ENCODE measurements at regions not wholly inside any gene's neighbourhood (a gene's known extent, or its start where the extent isn't known, plus 50 kb on each side); places are given as distances from the start of the nearest gene placed in this dataset.
A peak's percentile ranks its signal among the peaks of the same experiment; 100 is the strongest.
"Not testable (repeated sequence)": the region's sequence is repeated elsewhere in the genome, so short reads cannot be mapped to it uniquely, and the experiment has no call there.

- Histone ChIP-seq H3K27ac (peak overlapping the region; percentile 46 to 64), H3K36me3 (ENCODE audit: low read depth, missing control alignments) (no peaks in the 10 kb centered on the region), H3K9me3 (no peaks in the 10 kb centered on the region), H3K4me3 (no peak overlapping the region), H3K27me3 (no peaks in the 10 kb centered on the region), H3K4me1 (no peaks in the 10 kb centered on the region)
- no peak for DNase-seq
- no peak for TF ChIP-seq POLR2A (IDR thresholded peaks at IDR 0.05)
- TF ChIP-seq, protein P1, sequence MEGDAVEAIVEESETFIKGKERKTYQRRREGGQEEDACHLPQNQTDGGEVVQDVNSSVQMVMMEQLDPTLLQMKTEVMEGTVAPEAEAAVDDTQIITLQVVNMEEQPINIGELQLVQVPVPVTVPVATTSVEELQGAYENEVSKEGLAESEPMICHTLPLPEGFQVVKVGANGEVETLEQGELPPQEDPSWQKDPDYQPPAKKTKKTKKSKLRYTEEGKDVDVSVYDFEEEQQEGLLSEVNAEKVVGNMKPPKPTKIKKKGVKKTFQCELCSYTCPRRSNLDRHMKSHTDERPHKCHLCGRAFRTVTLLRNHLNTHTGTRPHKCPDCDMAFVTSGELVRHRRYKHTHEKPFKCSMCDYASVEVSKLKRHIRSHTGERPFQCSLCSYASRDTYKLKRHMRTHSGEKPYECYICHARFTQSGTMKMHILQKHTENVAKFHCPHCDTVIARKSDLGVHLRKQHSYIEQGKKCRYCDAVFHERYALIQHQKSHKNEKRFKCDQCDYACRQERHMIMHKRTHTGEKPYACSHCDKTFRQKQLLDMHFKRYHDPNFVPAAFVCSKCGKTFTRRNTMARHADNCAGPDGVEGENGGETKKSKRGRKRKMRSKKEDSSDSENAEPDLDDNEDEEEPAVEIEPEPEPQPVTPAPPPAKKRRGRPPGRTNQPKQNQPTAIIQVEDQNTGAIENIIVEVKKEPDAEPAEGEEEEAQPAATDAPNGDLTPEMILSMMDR (IDR thresholded peaks at IDR 0.05) = no peak
- intact Hi-C loops (cut with DNase I; ENCODE audit: low total_unique reads) = no loop called here
- WGBS, 2 donors = 50 to 51% methylated on average over 1 of the region's 1 CpG
Measured at GRCh38 chr2:14074691-14075090, 557.8 kb upstream of the LRATD1 start.

GRCh38 chr2:14079576-14079975 is 552.9 kb upstream of the LRATD1 start:
- no peak for DNase-seq
- H3K4me3 ChIP-seq = no peak overlapping the region
- intact Hi-C loops (cut with DNase I; ENCODE audit: low total_unique reads) = no loop called here
- no peak overlapping the region for H3K27ac ChIP-seq
- no peaks in the 10 kb centered on the region for H3K36me3 ChIP-seq (ENCODE audit: low read depth, missing control alignments)
- no peaks in the 10 kb centered on the region for H3K9me3 ChIP-seq
- no peak for TF ChIP-seq POLR2A (IDR thresholded peaks at IDR 0.05)
- TF ChIP-seq, protein P1 (IDR thresholded peaks at IDR 0.05) = no peak
- WGBS, 2 donors = 75 to 82% methylated on average over 3 of the region's 3 CpGs
- H3K4me1 ChIP-seq = no peaks in the 10 kb centered on the region
- H3K27me3 ChIP-seq = no peaks in the 10 kb centered on the region

GRCh38 chr2:14081521-14081920 is 551.0 kb upstream of the LRATD1 start:
- H3K27me3 ChIP-seq = no peaks in the 10 kb centered on the region
- TF ChIP-seq, protein P1 (IDR thresholded peaks at IDR 0.05) = no peak
- TF ChIP-seq POLR2A (IDR thresholded peaks at IDR 0.05) = no peak
- H3K4me1 ChIP-seq = no peaks in the 10 kb centered on the region
- WGBS, 2 donors = 90 to 100% methylated on average over 1 of the region's 1 CpG
- no peak for DNase-seq
- H3K4me3 ChIP-seq = no peak overlapping the region
- no peaks in the 10 kb centered on the region for H3K9me3 ChIP-seq
- no peaks in the 10 kb centered on the region for H3K36me3 ChIP-seq (ENCODE audit: low read depth, missing control alignments)
- intact Hi-C loops (cut with DNase I; ENCODE audit: low total_unique reads) = no loop called here
- H3K27ac ChIP-seq = no peak overlapping the region

DNA sequence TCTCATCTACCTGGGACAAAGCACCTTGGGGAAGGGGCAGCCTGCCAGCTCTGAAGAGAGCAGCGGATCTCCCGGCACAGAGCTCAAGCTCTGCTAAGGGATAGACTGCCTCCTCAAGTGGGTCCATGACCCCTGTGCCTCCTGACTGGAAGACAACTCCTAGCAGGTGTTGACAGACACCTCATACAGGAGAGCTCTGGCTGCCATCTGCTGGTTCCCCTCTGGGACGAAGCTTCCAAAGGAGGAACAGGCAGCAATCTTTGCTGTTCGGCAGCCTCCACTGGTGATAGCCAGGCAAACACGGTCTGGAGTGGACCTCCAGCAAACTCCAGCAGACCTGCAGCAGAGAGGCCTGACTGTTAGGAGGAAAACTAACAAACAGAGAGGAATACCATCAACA is 549.9 kb upstream of the LRATD1 start:
- Histone ChIP-seq H3K4me3 (no peak overlapping the region), H3K27me3 (no peaks in the 10 kb centered on the region), H3K27ac (no peak overlapping the region), H3K36me3 (ENCODE audit: low read depth, missing control alignments) (no peaks in the 10 kb centered on the region), H3K9me3 (no peaks in the 10 kb centered on the region), H3K4me1 (no peaks in the 10 kb centered on the region)
- intact Hi-C loops (cut with DNase I; ENCODE audit: low total_unique reads) = no loop called here
- WGBS, 2 donors = 91 to 94% methylated on average over 2 to 4 of the region's 5 CpGs
- no peak for DNase-seq
- TF ChIP-seq, protein P1 (IDR thresholded peaks at IDR 0.05) = no peak
- TF ChIP-seq POLR2A (IDR thresholded peaks at IDR 0.05) = no peak

GRCh38 chr2:14094592-14094991 is 537.9 kb upstream of the LRATD1 start:
- H3K27me3 ChIP-seq = no peaks in the 10 kb centered on the region
- no peak overlapping the region for H3K27ac ChIP-seq
- H3K9me3 ChIP-seq = no peaks in the 10 kb centered on the region
- H3K36me3 ChIP-seq (ENCODE audit: low read depth, missing control alignments) = no peaks in the 10 kb centered on the region
- no peak overlapping the region for H3K4me3 ChIP-seq
- TF ChIP-seq POLR2A (IDR thresholded peaks at IDR 0.05) = no peak
- TF ChIP-seq, protein P1 (IDR thresholded peaks at IDR 0.05) = no peak
- DNase-seq = no peak
- H3K4me1 ChIP-seq = no peaks in the 10 kb centered on the region
- intact Hi-C loops (cut with DNase I; ENCODE audit: low total_unique reads) = no loop called here
- WGBS, 2 donors = 82 to 94% methylated on average over 1 of the region's 1 CpG

DNA sequence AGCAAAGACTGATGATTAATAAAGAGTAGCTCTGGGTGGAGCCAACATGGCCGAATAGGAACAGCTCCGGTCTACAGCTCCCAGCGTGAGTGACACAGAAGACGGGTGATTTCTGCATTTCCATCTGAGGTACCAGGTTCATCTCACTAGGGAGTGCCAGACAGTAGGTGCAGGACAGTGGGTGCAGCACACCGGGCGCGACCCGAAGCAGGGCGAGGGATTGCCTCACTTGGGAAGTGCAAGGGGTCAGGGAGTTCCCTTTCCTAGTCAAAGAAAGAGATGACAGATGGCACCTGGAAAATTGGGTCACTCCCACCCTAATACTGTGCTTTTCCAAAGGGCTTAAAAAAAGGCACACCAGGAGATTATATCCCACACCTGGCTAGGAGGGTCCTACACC is 533.4 kb upstream of the LRATD1 start:
- H3K9me3 ChIP-seq; DNase-seq; H3K4me1 ChIP-seq; H3K27me3 ChIP-seq; H3K27ac ChIP-seq; H3K36me3 ChIP-seq (ENCODE audit: low read depth, missing control alignments); intact Hi-C loops (cut with DNase I; ENCODE audit: low total_unique reads); H3K4me3 ChIP-seq: not testable (repeated sequence)
- 82 to 100% methylated on average over 9 of the region's 9 CpGs for WGBS, 2 donors

All from testis (tissue), 2 donors.